NCI-H2171 (cell line): ENCODE measurements at regions not wholly inside any gene's neighbourhood (a gene's known extent, or its start where the extent isn't known, plus 50 kb on each side); places are given as distances from the start of the nearest gene placed in this dataset.
"Not testable (repeated sequence)": the region's sequence is repeated elsewhere in the genome, so short reads cannot be mapped to it uniquely, and the experiment has no call there.

ENCODE experiments used
- DNase-seq: peaks from one replicate; lab custom pipeline; 2025; lab: John Stamatoyannopoulos, UW

- no peak for DNase-seq
Observed at GRCh38 chr2:34534761-34535160, 935.7 kb upstream of the FAM98A start.

GRCh38 chr2:34534341-34534740 is 935.2 kb upstream of the FAM98A start:
- no peak for DNase-seq

- DNase-seq, result no peak
Observed at GRCh38 chr2:34533585-34534183, 934.6 kb upstream of the FAM98A start.

- no peak for DNase-seq
Observed at GRCh38 chr2:34529965-34530364, 930.9 kb upstream of the FAM98A start.

- no peak for DNase-seq
Observed at GRCh38 chr2:34523958-34524514, 924.9 kb upstream of the FAM98A start.

- no peak for DNase-seq
Observed at GRCh38 chr2:34519659-34520058, 920.6 kb upstream of the FAM98A start.

- DNase-seq, result no peak
Observed at GRCh38 chr2:34498561-34498960, 899.5 kb upstream of the FAM98A start.

- not testable (repeated sequence) for DNase-seq
Observed at GRCh38 chr2:34494192-34494591, 895.1 kb upstream of the FAM98A start.

- DNase-seq, result no peak
Observed at GRCh38 chr2:34492561-34493455, 893.7 kb upstream of the FAM98A start.

GRCh38 chr2:34486965-34487364 is 887.9 kb upstream of the FAM98A start:
- DNase-seq, result no peak

GRCh38 chr2:34481542-34481941 is 882.4 kb upstream of the FAM98A start:
- no peak for DNase-seq

- DNase-seq, result no peak
Observed at GRCh38 chr2:34480366-34480765, 881.3 kb upstream of the FAM98A start.

- DNase-seq, result no peak
Observed at GRCh38 chr2:34475156-34475555, 876.1 kb upstream of the FAM98A start.

GRCh38 chr2:34474646-34475045 is 875.5 kb upstream of the FAM98A start:
- no peak for DNase-seq

GRCh38 chr2:34447097-34447496 is 848.0 kb upstream of the FAM98A start:
- no peak for DNase-seq

GRCh38 chr2:34423301-34423700 is 824.2 kb upstream of the FAM98A start:
- no peak for DNase-seq

- no peak for DNase-seq
Observed at GRCh38 chr2:34419856-34420255, 820.8 kb upstream of the FAM98A start.

- DNase-seq, result no peak
Observed at GRCh38 chr2:34416856-34417255, 817.8 kb upstream of the FAM98A start.

- DNase-seq, result no peak
Observed at GRCh38 chr2:34414856-34415255, 815.8 kb upstream of the FAM98A start.

GRCh38 chr2:34408100-34408499 is 809.0 kb upstream of the FAM98A start:
- no peak for DNase-seq

GRCh38 chr2:34403512-34403911 is 804.4 kb upstream of the FAM98A start:
- no peak for DNase-seq

- DNase-seq, result no peak
Observed at GRCh38 chr2:34402376-34402775, 803.3 kb upstream of the FAM98A start.

- no peak for DNase-seq
Observed at GRCh38 chr2:34401186-34401585, 802.1 kb upstream of the FAM98A start.
